ENCODE measurements at regions not wholly inside any gene's neighbourhood (a gene's known extent, or its start where the extent isn't known, plus 50 kb on each side); places are given as distances from the start of the nearest gene placed in this dataset.

- Histone ChIP-seq H3K9me3 (ENCODE audit: insufficient read depth, low read length) (no peaks in the 10 kb centered on the region), H3K79me2 (ENCODE audit: insufficient read depth, low read length) (no peaks in the 10 kb centered on the region), H3K27me3 (ENCODE audit: low read length) (0 out of 2 replicates have a peak, but pooled peaks cover 4% of the 10 kb centered on the region), H3K4me3 (ENCODE audit: insufficient read depth, low read length, poor library complexity, severe bottlenecking) (no peak overlapping the region), H3K36me3 (ENCODE audit: low read length) (no peaks in the 10 kb centered on the region), H2AFZ (ENCODE audit: low read depth, low read length, severe bottlenecking) (no peak overlapping the region), H3K4me2 (ENCODE audit: low read depth, low read length, poor library complexity, severe bottlenecking) (no peak overlapping the region), H4K20me1 (ENCODE audit: low read depth, low read length) (no peaks in the 10 kb centered on the region), H3F3A (ENCODE audit: insufficient read depth) (no peaks in the 10 kb centered on the region), H3K9me2 (replicated peaks; ENCODE audit: insufficient read depth, low read length) (no peaks in the 10 kb centered on the region), H3K27ac (ENCODE audit: low read depth, low read length) (no peak overlapping the region), H3K9ac (ENCODE audit: low read length) (no peak overlapping the region)
- no peak for TF ChIP-seq EZH2phosphoT487 (conservative IDR thresholded peaks at IDR 0.05; ENCODE audit: low read length)
These were observed 129.7 kb downstream of the PRDM13 start for GRCh38 chr6:99736302-99736701.

DNA sequence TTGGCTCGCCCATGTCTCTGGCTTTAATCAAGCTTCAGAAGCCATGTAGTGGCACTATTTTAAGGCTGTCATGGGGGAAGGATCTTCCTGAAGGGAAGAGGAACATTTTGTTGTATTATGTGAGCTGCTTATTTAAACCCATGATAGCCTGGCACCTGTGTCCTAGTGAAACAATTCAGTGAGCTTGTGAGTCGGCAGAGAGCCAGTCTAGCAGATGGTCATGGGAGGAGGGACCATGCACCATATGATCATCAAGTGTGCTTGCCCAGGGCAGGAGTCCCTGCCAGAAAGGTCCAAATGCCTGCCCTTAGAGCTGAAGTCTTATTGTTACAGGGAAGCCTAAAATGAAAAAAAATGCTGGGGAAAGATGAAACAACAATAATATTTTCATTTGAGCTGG is 132.9 kb downstream of the PRDM13 start:
- Histone ChIP-seq H3K9ac (ENCODE audit: low read length) (no peak overlapping the region), H3F3A (ENCODE audit: insufficient read depth) (no peaks in the 10 kb centered on the region), H4K20me1 (ENCODE audit: low read depth, low read length) (no peaks in the 10 kb centered on the region), H2AFZ (ENCODE audit: low read depth, low read length, severe bottlenecking) (no peak overlapping the region), H3K27me3 (ENCODE audit: low read length) (0 out of 2 replicates have a peak, but pooled peaks cover 4% of the 10 kb centered on the region), H3K4me2 (ENCODE audit: low read depth, low read length, poor library complexity, severe bottlenecking) (no peak overlapping the region), H3K9me2 (replicated peaks; ENCODE audit: insufficient read depth, low read length) (no peaks in the 10 kb centered on the region), H3K27ac (ENCODE audit: low read depth, low read length) (no peak overlapping the region), H3K36me3 (ENCODE audit: low read length) (no peaks in the 10 kb centered on the region), H3K4me3 (ENCODE audit: insufficient read depth, low read length, poor library complexity, severe bottlenecking) (no peak overlapping the region), H3K9me3 (ENCODE audit: insufficient read depth, low read length) (no peaks in the 10 kb centered on the region), H3K79me2 (ENCODE audit: insufficient read depth, low read length) (no peaks in the 10 kb centered on the region)
- TF ChIP-seq CTCF (IDR thresholded peaks at IDR 0.05; ENCODE audit: insufficient read depth, low read length, poor library complexity, severe bottlenecking) (no peak), EZH2phosphoT487 (conservative IDR thresholded peaks at IDR 0.05; ENCODE audit: low read length) (no peak)

GRCh38 chr6:99741092-99741491 is 134.5 kb downstream of the PRDM13 start:
- H3K36me3 ChIP-seq (ENCODE audit: low read length): no peaks in the 10 kb centered on the region
- H3K9me2 ChIP-seq (replicated peaks; ENCODE audit: insufficient read depth, low read length): no peaks in the 10 kb centered on the region
- H3K4me3 ChIP-seq (ENCODE audit: insufficient read depth, low read length, poor library complexity, severe bottlenecking): no peak overlapping the region
- no peaks in the 10 kb centered on the region for H3K9me3 ChIP-seq (ENCODE audit: insufficient read depth, low read length)
- H3K9ac ChIP-seq (ENCODE audit: low read length): no peak overlapping the region
- no peaks in the 10 kb centered on the region for H3K79me2 ChIP-seq (ENCODE audit: insufficient read depth, low read length)
- H4K20me1 ChIP-seq (ENCODE audit: low read depth, low read length): no peaks in the 10 kb centered on the region
- H3K27me3 ChIP-seq (ENCODE audit: low read length): 0 out of 2 replicates have a peak, but pooled peaks cover 4% of the 10 kb centered on the region
- H3K27ac ChIP-seq (ENCODE audit: low read depth, low read length): no peak overlapping the region
- no peaks in the 10 kb centered on the region for H3F3A ChIP-seq (ENCODE audit: insufficient read depth)
- TF ChIP-seq EZH2phosphoT487 (conservative IDR thresholded peaks at IDR 0.05; ENCODE audit: low read length) (no peak), CTCF (IDR thresholded peaks at IDR 0.05; ENCODE audit: insufficient read depth, low read length, poor library complexity, severe bottlenecking) (no peak)
- H3K4me2 ChIP-seq (ENCODE audit: low read depth, low read length, poor library complexity, severe bottlenecking): no peak overlapping the region
- H2AFZ ChIP-seq (ENCODE audit: low read depth, low read length, severe bottlenecking): no peak overlapping the region

DNA sequence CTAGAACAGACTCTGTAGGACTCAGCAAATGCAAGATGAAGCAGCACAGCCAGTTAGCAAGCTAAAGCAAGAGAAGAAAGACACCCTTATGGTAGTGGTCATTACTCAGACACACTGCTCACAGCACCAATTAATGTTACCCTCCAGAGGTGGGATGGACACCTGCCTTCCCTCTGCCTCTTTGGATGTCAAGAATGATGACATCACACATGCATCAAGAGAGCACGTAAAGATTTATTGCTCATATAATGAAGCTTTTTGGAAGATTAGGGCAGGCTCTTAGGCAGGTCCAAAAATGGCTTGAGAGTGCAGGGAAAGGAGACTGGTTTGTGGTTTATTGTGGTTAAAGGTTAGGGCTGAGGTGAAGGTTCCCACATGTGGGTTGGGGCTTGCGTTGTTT is 137.0 kb downstream of the PRDM13 start:
- Histone ChIP-seq H2AFZ (ENCODE audit: low read depth, low read length, severe bottlenecking) (no peak overlapping the region), H3K9me3 (ENCODE audit: insufficient read depth, low read length) (no peaks in the 10 kb centered on the region), H3K79me2 (ENCODE audit: insufficient read depth, low read length) (no peaks in the 10 kb centered on the region), H3K27me3 (ENCODE audit: low read length) (0 out of 2 replicates have a peak, but pooled peaks cover 4% of the 10 kb centered on the region), H3K36me3 (ENCODE audit: low read length) (no peaks in the 10 kb centered on the region), H3K9ac (ENCODE audit: low read length) (no peak overlapping the region), H3K4me3 (ENCODE audit: insufficient read depth, low read length, poor library complexity, severe bottlenecking) (no peak overlapping the region), H3K27ac (ENCODE audit: low read depth, low read length) (no peak overlapping the region), H3K4me2 (ENCODE audit: low read depth, low read length, poor library complexity, severe bottlenecking) (no peak overlapping the region), H3K9me2 (replicated peaks; ENCODE audit: insufficient read depth, low read length) (no peaks in the 10 kb centered on the region), H4K20me1 (ENCODE audit: low read depth, low read length) (no peaks in the 10 kb centered on the region), H3F3A (ENCODE audit: insufficient read depth) (no peaks in the 10 kb centered on the region)
- TF ChIP-seq CTCF (IDR thresholded peaks at IDR 0.05; ENCODE audit: insufficient read depth, low read length, poor library complexity, severe bottlenecking) (no peak), EZH2phosphoT487 (conservative IDR thresholded peaks at IDR 0.05; ENCODE audit: low read length) (no peak)

All from SU-DHL-6 (cell line).